ENCODE measurements at regions not wholly inside any gene's neighbourhood (a gene's known extent, or its start where the extent isn't known, plus 50 kb on each side); places are given as distances from the start of the nearest gene placed in this dataset.

DNA sequence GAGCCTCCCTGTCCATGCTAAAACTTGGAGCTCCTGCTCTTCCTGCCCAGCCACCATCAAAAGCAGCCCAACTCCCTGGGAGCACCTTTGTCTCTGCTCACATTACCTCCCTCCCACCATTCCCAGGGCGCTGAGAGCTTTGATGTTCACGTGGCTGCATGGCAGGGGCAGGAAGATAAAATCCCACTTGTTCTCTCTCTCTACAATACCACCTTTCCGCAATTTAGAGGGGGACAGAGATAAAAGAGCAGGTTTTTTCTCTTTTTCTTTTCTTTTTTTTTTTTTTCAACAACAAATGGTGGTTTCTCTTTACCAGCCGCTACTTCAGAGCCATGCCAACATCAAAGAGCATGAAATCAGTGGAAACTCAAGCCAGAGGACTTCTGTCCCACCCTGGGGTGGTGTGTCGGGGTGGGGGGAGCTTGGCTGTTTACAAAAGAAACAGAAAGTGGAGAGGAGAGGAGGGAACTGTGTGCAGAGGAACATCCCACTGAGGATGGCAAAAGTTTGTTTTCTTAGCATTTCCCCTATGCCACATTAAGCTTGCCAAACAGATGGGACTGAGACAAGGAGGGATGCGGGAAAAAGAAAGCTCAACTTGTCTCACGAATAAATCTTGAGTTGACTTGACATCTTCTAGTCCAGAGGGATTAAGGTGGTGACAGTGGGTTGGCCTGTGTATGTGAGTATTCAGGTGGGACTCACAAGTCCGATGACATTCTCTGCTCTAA is 103.7 kb upstream of the NUDT4 start:
- no peak for TF ChIP-seq EZH2 (IDR thresholded peaks at IDR 0.05; ENCODE audit: borderline replicate concordance, low read depth, low read length, poor library complexity, severe bottlenecking)
- no peak for TF ChIP-seq CTCF (conservative IDR thresholded peaks at IDR 0.05; ENCODE audit: low read depth, low read length)
